ENCODE measurements at regions not wholly inside any gene's neighbourhood (a gene's known extent, or its start where the extent isn't known, plus 50 kb on each side); places are given as distances from the start of the nearest gene placed in this dataset.

- TF ChIP-seq, protein P1, sequence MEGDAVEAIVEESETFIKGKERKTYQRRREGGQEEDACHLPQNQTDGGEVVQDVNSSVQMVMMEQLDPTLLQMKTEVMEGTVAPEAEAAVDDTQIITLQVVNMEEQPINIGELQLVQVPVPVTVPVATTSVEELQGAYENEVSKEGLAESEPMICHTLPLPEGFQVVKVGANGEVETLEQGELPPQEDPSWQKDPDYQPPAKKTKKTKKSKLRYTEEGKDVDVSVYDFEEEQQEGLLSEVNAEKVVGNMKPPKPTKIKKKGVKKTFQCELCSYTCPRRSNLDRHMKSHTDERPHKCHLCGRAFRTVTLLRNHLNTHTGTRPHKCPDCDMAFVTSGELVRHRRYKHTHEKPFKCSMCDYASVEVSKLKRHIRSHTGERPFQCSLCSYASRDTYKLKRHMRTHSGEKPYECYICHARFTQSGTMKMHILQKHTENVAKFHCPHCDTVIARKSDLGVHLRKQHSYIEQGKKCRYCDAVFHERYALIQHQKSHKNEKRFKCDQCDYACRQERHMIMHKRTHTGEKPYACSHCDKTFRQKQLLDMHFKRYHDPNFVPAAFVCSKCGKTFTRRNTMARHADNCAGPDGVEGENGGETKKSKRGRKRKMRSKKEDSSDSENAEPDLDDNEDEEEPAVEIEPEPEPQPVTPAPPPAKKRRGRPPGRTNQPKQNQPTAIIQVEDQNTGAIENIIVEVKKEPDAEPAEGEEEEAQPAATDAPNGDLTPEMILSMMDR (IDR thresholded peaks at IDR 0.05), result no peak
- no peak for TF ChIP-seq POLR2A (IDR thresholded peaks at IDR 0.05)
Measured at GRCh38 chr2:120947327-120947726, 211.7 kb downstream of the GLI2 start.
